Neuronal stem cell (in vitro differentiated cells): ENCODE measurements at regions not wholly inside any gene's neighbourhood (a gene's known extent, or its start where the extent isn't known, plus 50 kb on each side); places are given as distances from the start of the nearest gene placed in this dataset.

Source experiments
- DNase-seq: peaks from one replicate; pipeline ENCODE4 v3.0.0-alpha.2; 2013; ENCODE audit warnings: low spot score
- H2AFZ ChIP-seq: one replicate; pipeline ENCODE4 v1.6.1; 2013; ENCODE audit warnings: mild to moderate bottlenecking, low read length, inconsistent platforms
- H2AK5ac ChIP-seq: 2 replicates; pipeline ENCODE4 v1.6.1; 2013; ENCODE audit warnings: low read depth, mild to moderate bottlenecking, inconsistent platforms, low read length, moderate library complexity, mixed read lengths
- H2BK120ac ChIP-seq: 2 replicates; pipeline ENCODE4 v1.6.1; 2013; ENCODE audit warnings: low read depth, mild to moderate bottlenecking, inconsistent platforms, low read length, moderate library complexity, mixed read lengths
- H2BK12ac ChIP-seq: one replicate; pipeline ENCODE4 v1.6.1; 2013; ENCODE audit warnings: low read length, inconsistent platforms
- H2BK15ac ChIP-seq: 2 replicates; pipeline ENCODE4 v1.6.1; 2013; ENCODE audit warnings: mild to moderate bottlenecking, low read length, inconsistent platforms, mixed read lengths
- H2BK5ac ChIP-seq: one replicate; pipeline ENCODE4 v1.6.1; 2013; ENCODE audit warnings: inconsistent platforms, mild to moderate bottlenecking, low read length, moderate library complexity
- H3K14ac ChIP-seq: one replicate; pipeline ENCODE4 v1.6.1; 2013; ENCODE audit warnings: low read length, inconsistent platforms
- H3K18ac ChIP-seq: 2 replicates; pipeline ENCODE4 v1.6.1; 2013; ENCODE audit warnings: low read length, inconsistent platforms
- H3K23ac ChIP-seq: 2 replicates; pipeline ENCODE4 v1.6.1; 2013; ENCODE audit warnings: low read depth, mild to moderate bottlenecking, mixed read lengths, low read length, inconsistent platforms; ENCODE audit not compliant: poor library complexity
- H3K27ac ChIP-seq: replicated peaks from 3 replicates; pipeline ENCODE4 v1.5.1; 2013; ENCODE audit warnings: low read length, inconsistent platforms
- H3K27me3 ChIP-seq, 3 experiments: 2 replicates each; pipeline ENCODE4 v1.6.1; 2013; ENCODE audit warnings: low read length in 3 of 3, mild to moderate bottlenecking in 2 of 3, inconsistent platforms in 1 of 3, low read depth in 1 of 3, mixed read lengths in 1 of 3, moderate library complexity in 1 of 3; ENCODE audit not compliant: control insufficient read depth in 3 of 3, insufficient read depth in 3 of 3
- H3K36me3 ChIP-seq, 2 donors: replicated peaks in 1 of 2; 2 replicates each; pipeline ENCODE4 v1.6.1; 2013; ENCODE audit warnings: low read length in 2 of 2; ENCODE audit not compliant: control insufficient read depth in 2 of 2, insufficient read depth in 2 of 2
- H3K4ac ChIP-seq: 2 replicates; pipeline ENCODE4 v1.6.1; 2013; ENCODE audit warnings: inconsistent platforms, mild to moderate bottlenecking, low read length, moderate library complexity
- H3K4me1 ChIP-seq, 2 donors: 1 replicate in 1 of 2; 2 replicates in 1 of 2; pipeline ENCODE4 v1.6.1; 2013; ENCODE audit warnings: low read length in 2 of 2, low read depth in 1 of 2; ENCODE audit not compliant: control insufficient read depth in 2 of 2, insufficient read depth in 1 of 2
- H3K4me2 ChIP-seq: one replicate; pipeline ENCODE4 v1.6.1; 2013; ENCODE audit warnings: mild to moderate bottlenecking, low read length, inconsistent platforms; ENCODE audit not compliant: insufficient read depth, poor library complexity, severe bottlenecking
- H3K4me3 ChIP-seq, 2 donors: 2 replicates each; pipeline ENCODE4 v1.5.1; 2013; ENCODE audit warnings: low read length in 2 of 2, mild to moderate bottlenecking in 2 of 2, inconsistent platforms in 1 of 2, moderate library complexity in 1 of 2
- H3K79me1 ChIP-seq: one replicate; pipeline ENCODE4 v1.6.1; 2013; ENCODE audit warnings: low read depth, mild to moderate bottlenecking, inconsistent platforms, low read length, moderate library complexity
- H3K9ac ChIP-seq: one replicate; pipeline ENCODE4 v1.6.1; 2013; ENCODE audit warnings: mild to moderate bottlenecking, low read depth, low read length, inconsistent platforms; ENCODE audit not compliant: poor library complexity
- H3K9me3 ChIP-seq, 2 donors: replicated peaks in 1 of 2; 2 replicates each; pipeline versions ENCODE3 to v1.6.1; 2013; ENCODE audit warnings: low read length in 2 of 2, mild to moderate bottlenecking in 2 of 2, inconsistent platforms in 1 of 2, low read depth in 1 of 2, mixed read lengths in 1 of 2, moderate library complexity in 1 of 2; ENCODE audit not compliant: control insufficient read depth in 2 of 2, insufficient read depth in 1 of 2
- H4K8ac ChIP-seq: one replicate; pipeline ENCODE4 v1.6.1; 2013; ENCODE audit warnings: low read depth, mild to moderate bottlenecking, inconsistent platforms, low read length, moderate library complexity
- H4K91ac ChIP-seq: one replicate; pipeline ENCODE4 v1.6.1; 2013; ENCODE audit warnings: low read length, low read depth, mild to moderate bottlenecking, inconsistent platforms; ENCODE audit not compliant: poor library complexity
- WGBS, 2 donors: extraction: QIAGEN DNeasy Blood & Tissue Kit; methylation state at CpG; one replicate each; pipeline ENCODE4 v1.1.7; 2013; ENCODE audit warnings: missing lambda C conversion rate in 2 of 2, mixed read lengths in 1 of 2; ENCODE audit not compliant: insufficient read length in 2 of 2, insufficient replicate concordance in 1 of 2; ENCODE audit errors: extremely low coverage in 2 of 2; 5-methylcytosine and 5-hydroxymethylcytosine counted together

DNA sequence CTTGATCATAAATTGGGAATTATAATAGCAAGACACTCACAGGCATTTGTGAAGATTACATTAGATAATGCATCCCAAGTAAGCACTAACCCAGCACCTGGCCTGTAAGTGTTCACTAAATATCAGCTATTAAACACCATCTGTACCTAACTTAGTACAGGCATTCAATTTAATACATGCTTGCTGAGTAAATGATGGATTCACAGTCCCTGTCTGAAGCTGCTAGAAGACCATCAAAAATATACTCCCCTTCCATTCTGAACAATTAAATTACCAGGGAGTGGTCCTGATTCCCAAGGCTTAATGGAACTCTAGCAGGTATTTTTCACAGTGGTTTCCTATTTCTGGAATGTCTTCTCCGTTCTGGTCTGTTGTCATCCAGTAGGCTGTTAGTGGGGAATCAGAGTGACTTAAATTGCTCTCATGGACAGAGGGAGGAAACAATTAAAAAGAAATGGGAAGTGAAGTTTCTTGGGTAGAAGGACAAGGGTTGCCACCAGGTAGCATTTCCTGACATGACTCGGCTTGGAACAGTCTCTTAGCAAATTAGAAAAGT is 233.9 kb downstream of the PTTG2 start:
- no peak for DNase-seq
- Histone ChIP-seq H3K4me3 (no peak overlapping the region), H3K4me1 (peaks cover 0 to 3% of the 10 kb centered on the region in 2 donors), H3K4me2 (no peak overlapping the region), H3K9me3 (peaks cover 0 to 6% of the 10 kb centered on the region in 2 donors), H3K23ac (no peak overlapping the region), H3K79me1 (no peaks in the 10 kb centered on the region), H4K8ac (no peak overlapping the region), H2BK5ac (no peak overlapping the region), H4K91ac (no peak overlapping the region), H3K27me3 (peaks cover 0 to 54% (median 0%) of the 10 kb centered on the region in 3 experiments), H2BK120ac (no peak overlapping the region), H2AFZ (no peak overlapping the region), H2BK15ac (no peak overlapping the region), H3K14ac (no peak overlapping the region), H3K27ac (no peak overlapping the region), H2BK12ac (no peak overlapping the region), H3K4ac (no peak overlapping the region), H2AK5ac (no peak overlapping the region), H3K9ac (no peak overlapping the region), H3K18ac (no peak overlapping the region), H3K36me3 (no peaks in the 10 kb centered on the region)
- WGBS, 2 donors, result no CpG with 5 or more reads among the region's 2 CpGs

GRCh38 chr4:38195486-38195885 is 235.3 kb downstream of the PTTG2 start:
- peaks cover 0 to 60% (median 0%) of the 10 kb centered on the region in 3 experiments for H3K27me3 ChIP-seq
- H2AK5ac ChIP-seq, result no peak overlapping the region
- no peak overlapping the region for H2BK12ac ChIP-seq
- no peak overlapping the region for H3K18ac ChIP-seq
- H3K9me3 ChIP-seq, result peaks cover 0 to 6% of the 10 kb centered on the region in 2 donors
- H3K23ac ChIP-seq, result no peak overlapping the region
- no peak overlapping the region for H4K8ac ChIP-seq
- no peaks in the 10 kb centered on the region for H3K36me3 ChIP-seq
- H2AFZ ChIP-seq, result no peak overlapping the region
- no peak overlapping the region for H3K4ac ChIP-seq
- peaks cover 0 to 3% of the 10 kb centered on the region in 2 donors for H3K4me1 ChIP-seq
- no peak overlapping the region for H3K27ac ChIP-seq
- H2BK5ac ChIP-seq, result no peak overlapping the region
- H3K79me1 ChIP-seq, result no peaks in the 10 kb centered on the region
- no peak overlapping the region for H3K4me2 ChIP-seq
- H2BK15ac ChIP-seq, result no peak overlapping the region
- DNase-seq, result no peak
- no peak overlapping the region for H3K14ac ChIP-seq
- H3K4me3 ChIP-seq, result no peak overlapping the region
- WGBS, 2 donors, result no CpG with 5 or more reads among the region's 3 CpGs
- no peak overlapping the region for H2BK120ac ChIP-seq
- H4K91ac ChIP-seq, result no peak overlapping the region
- no peak overlapping the region for H3K9ac ChIP-seq

DNA sequence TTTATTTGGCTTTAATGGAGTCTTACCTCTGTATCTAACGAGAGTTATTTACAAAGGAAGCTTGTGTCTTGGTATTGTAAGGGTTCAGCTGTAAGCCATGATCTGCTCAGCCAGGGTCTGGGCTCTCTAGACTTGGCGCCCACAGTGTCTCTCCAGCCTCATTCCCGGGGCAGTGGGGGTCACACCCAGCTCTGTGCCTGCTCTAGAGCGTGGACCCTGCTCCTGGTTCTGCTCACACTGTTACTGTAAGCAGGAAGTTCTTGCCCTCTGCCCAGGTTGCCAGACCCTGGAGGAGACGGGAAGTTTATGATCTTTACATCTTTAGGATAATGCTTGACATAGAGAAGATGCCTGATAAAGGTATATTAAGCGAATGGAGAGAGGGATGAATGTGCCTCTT is 235.7 kb downstream of the PTTG2 start:
- Histone ChIP-seq H3K27me3 (peaks cover 0 to 56% (median 0%) of the 10 kb centered on the region in 3 experiments), H3K18ac (no peak overlapping the region), H4K8ac (no peak overlapping the region), H3K23ac (no peak overlapping the region), H3K9me3 (peaks cover 0 to 6% of the 10 kb centered on the region in 2 donors), H3K4me1 (peaks cover 0 to 1% of the 10 kb centered on the region in 2 donors), H3K27ac (no peak overlapping the region), H3K9ac (no peak overlapping the region), H2BK12ac (no peak overlapping the region), H2BK120ac (no peak overlapping the region), H3K4ac (no peak overlapping the region), H3K79me1 (no peaks in the 10 kb centered on the region), H3K36me3 (no peaks in the 10 kb centered on the region), H3K4me2 (no peak overlapping the region), H2AK5ac (no peak overlapping the region), H4K91ac (no peak overlapping the region), H2AFZ (no peak overlapping the region), H3K14ac (no peak overlapping the region), H3K4me3 (no peak overlapping the region), H2BK5ac (no peak overlapping the region), H2BK15ac (no peak overlapping the region)
- no CpG with 5 or more reads among the region's 6 CpGs for WGBS, 2 donors
- DNase-seq, result no peak

GRCh38 chr4:38202242-38202641 is 242.0 kb downstream of the PTTG2 start:
- H3K4me2 ChIP-seq, result no peak overlapping the region
- H2AFZ ChIP-seq, result no peak overlapping the region
- no peaks in the 10 kb centered on the region for H3K79me1 ChIP-seq
- H3K4me3 ChIP-seq, result no peak overlapping the region
- H3K9ac ChIP-seq, result no peak overlapping the region
- no peaks in the 10 kb centered on the region for H3K9me3 ChIP-seq
- H3K18ac ChIP-seq, result no peak overlapping the region
- no peak overlapping the region for H2AK5ac ChIP-seq
- no peaks in the 10 kb centered on the region for H3K36me3 ChIP-seq
- H3K27me3 ChIP-seq, result peaks cover 0 to 14% (median 0%) of the 10 kb centered on the region in 3 experiments
- H3K4ac ChIP-seq, result no peak overlapping the region
- no peak overlapping the region for H2BK5ac ChIP-seq
- H4K91ac ChIP-seq, result no peak overlapping the region
- no peak overlapping the region for H3K14ac ChIP-seq
- no peak for DNase-seq
- no CpG with 5 or more reads among the region's 2 CpGs for WGBS, 2 donors
- no peak overlapping the region for H2BK12ac ChIP-seq
- H2BK15ac ChIP-seq, result no peak overlapping the region
- H3K27ac ChIP-seq, result no peak overlapping the region
- H2BK120ac ChIP-seq, result no peak overlapping the region
- no peak overlapping the region for H3K23ac ChIP-seq
- no peaks in the 10 kb centered on the region for H3K4me1 ChIP-seq
- no peak overlapping the region for H4K8ac ChIP-seq
